ENCODE measurements at regions not wholly inside any gene's neighbourhood (a gene's known extent, or its start where the extent isn't known, plus 50 kb on each side); places are given as distances from the start of the nearest gene placed in this dataset.
"Not testable (repeated sequence)": the region's sequence is repeated elsewhere in the genome, so short reads cannot be mapped to it uniquely, and the experiment has no call there.

GRCh38 chr13:87582399-87582798, 88.8 kb upstream of the SLITRK5 start:
- no peak for DNase-seq

- DNase-seq: no peak
Observed at GRCh38 chr13:87590518-87590917, 80.7 kb upstream of the SLITRK5 start.

DNA sequence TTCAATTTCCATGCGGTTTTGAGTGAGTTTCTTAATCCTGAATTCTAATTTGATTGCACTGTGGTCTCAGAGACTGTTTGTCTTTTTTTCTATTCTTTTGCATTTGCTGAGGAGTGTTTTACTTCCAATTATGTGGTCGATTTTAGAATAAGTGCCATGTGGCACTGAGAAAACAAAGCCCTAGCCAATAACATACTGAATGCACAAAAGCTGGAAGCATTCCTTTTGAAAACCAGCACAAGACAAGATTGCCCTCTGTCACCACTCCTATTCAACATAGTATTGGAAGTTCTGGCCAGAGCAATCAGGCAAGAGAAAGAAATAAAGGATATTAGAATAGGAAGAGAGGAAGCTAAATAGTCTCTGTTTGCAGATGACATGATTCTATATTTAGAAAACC, 66.7 kb upstream of the SLITRK5 start:
- DNase-seq: not testable (repeated sequence)

DNA sequence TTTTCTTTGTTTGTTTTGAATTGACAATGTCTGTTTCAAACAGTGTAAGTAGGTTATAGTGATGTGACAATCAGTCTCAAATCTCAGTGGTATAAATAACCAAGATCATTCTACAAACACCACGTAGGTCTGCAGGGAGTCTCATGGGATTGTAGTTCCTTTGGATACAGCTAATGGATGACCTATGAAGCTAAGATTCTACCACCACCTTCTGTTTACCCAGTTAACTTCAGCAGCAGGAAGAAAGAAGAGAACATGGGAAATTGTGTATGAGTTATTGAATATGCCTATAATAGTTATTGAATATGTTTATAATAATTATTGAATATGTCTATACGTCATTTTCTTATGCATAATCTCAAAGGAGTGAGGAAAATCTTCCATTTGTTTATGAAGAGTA, 63.9 kb upstream of the SLITRK5 start:
- DNase-seq: no peak

- no peak for DNase-seq
Observed at GRCh38 chr13:87614276-87614675, 56.9 kb upstream of the SLITRK5 start.

Data from NCI-H524 treated with DMSO at 0.1 percent for 48 hours (cell line).